HL-60 (cell line): ENCODE measurements at regions not wholly inside any gene's neighbourhood (a gene's known extent, or its start where the extent isn't known, plus 50 kb on each side); places are given as distances from the start of the nearest gene placed in this dataset.

Experiments
- CTCF ChIP-seq: IDR thresholded peaks from one replicate; pipeline ENCODE4 v1.5.1; 2011; ENCODE audit warnings: low read length, control low read depth, inconsistent platforms; ENCODE audit not compliant: insufficient read depth
- POLR2AphosphoS5 ChIP-seq: IDR thresholded peaks from 2 replicates; pipeline ENCODE4 v1.6.1; 2012; ENCODE audit warnings: low read depth

- TF ChIP-seq CTCF, result no peak
- no peak for TF ChIP-seq POLR2AphosphoS5
These were observed 1063.4 kb downstream of the PLA2G4A start for GRCh38 chr1:187891993-187892682.
